ENCODE measurements at regions not wholly inside any gene's neighbourhood (a gene's known extent, or its start where the extent isn't known, plus 50 kb on each side); places are given as distances from the start of the nearest gene placed in this dataset.
"Not testable (repeated sequence)": the region's sequence is repeated elsewhere in the genome, so short reads cannot be mapped to it uniquely, and the experiment has no call there.

GRCh38 chr6:3916211-3916610 lies 67.0 kb downstream of the FAM50B start:
- Histone ChIP-seq H2BK5ac (ENCODE audit: low read depth, low read length, poor library complexity, severe bottlenecking) (no peak overlapping the region), H3K27ac (ENCODE audit: insufficient read depth, low read length) (no peak overlapping the region), H4K20me1 (ENCODE audit: insufficient read depth, low read length) (peaks cover 6% of the 10 kb centered on the region; the same call in 1 of the 2 replicates), H3K36me3 (ENCODE audit: control insufficient read depth, insufficient read depth, low read length) (no peaks in the 10 kb centered on the region), H4K5ac (ENCODE audit: low read depth, low read length) (no peak overlapping the region), H3K14ac (replicated peaks; ENCODE audit: low read depth, low read length) (no peak overlapping the region), H4K91ac (ENCODE audit: insufficient read depth, low read depth, low read length) (no peak overlapping the region), H3K56ac (ENCODE audit: extremely low read depth, insufficient read depth, low read length) (no peak overlapping the region), H2AFZ (replicated peaks; ENCODE audit: low read length, poor library complexity) (no peak overlapping the region), H3K4me1 (ENCODE audit: control insufficient read depth, insufficient read depth, low read length) (peaks cover 12% of the 10 kb centered on the region), H3K4me2 (ENCODE audit: low read depth, low read length) (no peak overlapping the region), H3K4ac (ENCODE audit: low read depth, low read length) (no peak overlapping the region), H4K8ac (ENCODE audit: low read depth in 2 of 2, low read length in 2 of 2) (no peak overlapping the region), H2AK5ac (ENCODE audit: low read depth, low read length) (no peak overlapping the region), H2BK15ac (ENCODE audit: low read depth, low read length) (no peak overlapping the region), H2BK120ac (ENCODE audit: low read depth, low read length) (no peak overlapping the region), H3K4me3 (ENCODE audit: insufficient read depth, low read depth, low read length) (no peak overlapping the region), H2BK20ac (ENCODE audit: low read depth, low read length) (no peak overlapping the region), H3K79me1 (ENCODE audit: low read depth in 1 of 2, low read length in 2 of 2) (no peaks in the 10 kb centered on the region), H2AK9ac (replicated peaks; ENCODE audit: low read depth, low read length, poor library complexity) (no peak overlapping the region), H3K23ac (ENCODE audit: low read depth, low read length) (no peak overlapping the region), H3K9me1 (ENCODE audit: insufficient read depth, low read length) (peaks cover 12% of the 10 kb centered on the region), H3K9ac (ENCODE audit: low read depth, low read length) (no peak overlapping the region), H3K27me3 (ENCODE audit: control insufficient read depth, insufficient read depth, low read length) (no peaks in the 10 kb centered on the region), H3K9me3 (ENCODE audit: control insufficient read depth, insufficient read depth, low read length) (no peaks in the 10 kb centered on the region), H3K18ac (ENCODE audit: low read depth, low read length) (no peak overlapping the region)
- CTCF ChIA-PET: no interaction called here
- no TSS peak for BruUV-seq (replicated peaks)
- DNase-seq (no peak), ATAC-seq (ENCODE audit: low read depth) (no peak)
- in situ Hi-C loops (cut with MboI; ENCODE audit: low sequenced_read_pairs): no loop called here
- intact Hi-C loops (cut with micrococcal nuclease): no loop called here
- POLR2A ChIA-PET (ENCODE audit: unreplicated experiment): no interaction called here
- no CpG with 5 or more reads among the region's 2 CpGs for WGBS, 2 experiments (ENCODE audit: extremely low coverage in 2 of 2, insufficient read length in 1 of 2)
- TF ChIP-seq CEBPB (IDR thresholded peaks at IDR 0.05; ENCODE audit: low read depth, low read length): no peak
- TF ChIP-seq FOS (IDR thresholded peaks at IDR 0.05; ENCODE audit: low read depth, low read length): no peak
- dilution Hi-C loops (cut with HindIII; ENCODE audit: low sequenced_read_pairs, unreplicated experiment): no loop called here

- H3K79me1 ChIP-seq (ENCODE audit: low read depth in 1 of 2, low read length in 2 of 2); H3K9me1 ChIP-seq (ENCODE audit: insufficient read depth, low read length); POLR2A ChIA-PET (ENCODE audit: unreplicated experiment); H3K27ac ChIP-seq (ENCODE audit: insufficient read depth, low read length); H4K91ac ChIP-seq (ENCODE audit: insufficient read depth, low read depth, low read length); H2AK9ac ChIP-seq (replicated peaks; ENCODE audit: low read depth, low read length, poor library complexity); H2BK5ac ChIP-seq (ENCODE audit: low read depth, low read length, poor library complexity, severe bottlenecking); H3K27me3 ChIP-seq (ENCODE audit: control insufficient read depth, insufficient read depth, low read length); DNase-seq; H2AFZ ChIP-seq (replicated peaks; ENCODE audit: low read length, poor library complexity); dilution Hi-C loops (cut with HindIII; ENCODE audit: low sequenced_read_pairs, unreplicated experiment); H3K36me3 ChIP-seq (ENCODE audit: control insufficient read depth, insufficient read depth, low read length); intact Hi-C loops (cut with micrococcal nuclease); ATAC-seq (ENCODE audit: low read depth); H3K4ac ChIP-seq (ENCODE audit: low read depth, low read length); H3K9ac ChIP-seq (ENCODE audit: low read depth, low read length); H4K8ac ChIP-seq (ENCODE audit: low read depth in 2 of 2, low read length in 2 of 2); H4K5ac ChIP-seq (ENCODE audit: low read depth, low read length); H2BK20ac ChIP-seq (ENCODE audit: low read depth, low read length); BruUV-seq (replicated peaks); H4K20me1 ChIP-seq (ENCODE audit: insufficient read depth, low read length); H3K4me3 ChIP-seq (ENCODE audit: insufficient read depth, low read depth, low read length); CTCF ChIA-PET; H3K9me3 ChIP-seq (ENCODE audit: control insufficient read depth, insufficient read depth, low read length); H3K23ac ChIP-seq (ENCODE audit: low read depth, low read length); H3K4me1 ChIP-seq (ENCODE audit: control insufficient read depth, insufficient read depth, low read length); H3K18ac ChIP-seq (ENCODE audit: low read depth, low read length); H3K14ac ChIP-seq (replicated peaks; ENCODE audit: low read depth, low read length); H3K4me2 ChIP-seq (ENCODE audit: low read depth, low read length); H2BK120ac ChIP-seq (ENCODE audit: low read depth, low read length); H3K56ac ChIP-seq (ENCODE audit: extremely low read depth, insufficient read depth, low read length); in situ Hi-C loops (cut with MboI; ENCODE audit: low sequenced_read_pairs); H2AK5ac ChIP-seq (ENCODE audit: low read depth, low read length); H2BK15ac ChIP-seq (ENCODE audit: low read depth, low read length): not testable (repeated sequence)
- no CpG with 5 or more reads among the region's 4 CpGs for WGBS, 2 experiments (ENCODE audit: extremely low coverage in 2 of 2, insufficient read length in 1 of 2)
Measured at GRCh38 chr6:3916749-3917148, 67.6 kb downstream of the FAM50B start.

All from IMR-90 (cell line).